ENCODE measurements at regions not wholly inside any gene's neighbourhood (a gene's known extent, or its start where the extent isn't known, plus 50 kb on each side); places are given as distances from the start of the nearest gene placed in this dataset.
"Not testable (repeated sequence)": the region's sequence is repeated elsewhere in the genome, so short reads cannot be mapped to it uniquely, and the experiment has no call there.

DNA sequence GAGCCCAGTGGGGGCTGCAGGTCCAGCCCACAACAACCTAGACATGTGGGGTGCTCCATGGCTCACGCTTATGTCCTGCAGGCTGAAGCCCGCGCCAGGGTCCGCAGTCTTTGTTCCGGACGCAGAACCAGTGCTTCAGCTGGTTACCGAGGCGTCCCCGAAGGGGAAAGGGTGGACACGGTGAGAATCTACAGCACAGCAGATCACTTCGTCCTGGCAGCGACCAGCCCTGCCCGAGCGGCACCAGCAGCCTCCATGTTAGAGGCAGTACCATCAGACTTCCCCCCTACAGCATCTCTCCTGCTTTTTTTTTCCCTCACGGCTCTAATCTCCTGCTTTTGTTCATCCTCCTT lies 1736.4 kb downstream of the TP53TG3F start:
- no peak for DNase-seq (ENCODE audit: low read depth in 2 of 3, low spot score in 1 of 3)

DNA sequence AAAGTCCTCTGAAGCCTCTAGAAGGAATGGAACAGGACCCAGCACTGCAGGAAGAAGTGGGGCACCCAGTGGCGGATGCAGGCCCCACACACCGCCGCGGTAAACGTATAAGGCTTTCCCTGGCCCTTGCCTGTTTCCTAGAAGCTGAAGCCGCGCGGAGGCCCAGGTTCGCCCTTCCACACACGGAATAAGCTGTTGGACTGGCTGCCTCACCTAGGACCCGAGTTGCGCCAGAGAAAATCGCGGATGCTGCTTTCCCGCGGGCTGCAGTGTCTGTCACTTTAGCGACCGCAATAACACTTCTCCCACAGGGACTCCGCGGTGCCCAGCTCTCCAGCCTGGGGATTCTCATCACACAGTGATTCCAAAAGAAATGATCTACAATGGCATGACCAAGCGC lies 1736.9 kb downstream of the TP53TG3F start:
- no peak for DNase-seq (ENCODE audit: low read depth in 2 of 3, low spot score in 1 of 3)

DNA sequence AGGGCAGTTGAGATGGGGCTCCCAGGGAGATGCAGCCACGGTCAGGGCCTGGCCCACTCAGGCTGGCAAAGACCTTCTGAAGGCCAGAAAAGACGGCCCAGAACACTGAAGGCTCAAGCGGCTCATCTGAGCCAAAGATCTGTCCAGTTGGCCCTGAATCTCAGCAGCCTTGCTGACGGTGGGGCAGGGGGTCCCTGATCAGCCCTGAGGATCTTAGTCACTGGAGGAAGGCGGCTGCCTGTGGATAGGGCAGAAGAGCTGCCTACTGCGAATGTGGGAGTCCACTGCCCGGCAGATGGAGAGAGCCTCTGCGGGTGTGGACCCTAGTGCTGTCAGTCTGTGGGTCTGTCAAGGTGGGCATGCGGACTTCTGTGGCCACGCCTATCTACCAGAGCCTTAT lies 1738.2 kb downstream of the TP53TG3F start:
- no peak for DNase-seq (ENCODE audit: low read depth in 2 of 3, low spot score in 1 of 3)

DNA sequence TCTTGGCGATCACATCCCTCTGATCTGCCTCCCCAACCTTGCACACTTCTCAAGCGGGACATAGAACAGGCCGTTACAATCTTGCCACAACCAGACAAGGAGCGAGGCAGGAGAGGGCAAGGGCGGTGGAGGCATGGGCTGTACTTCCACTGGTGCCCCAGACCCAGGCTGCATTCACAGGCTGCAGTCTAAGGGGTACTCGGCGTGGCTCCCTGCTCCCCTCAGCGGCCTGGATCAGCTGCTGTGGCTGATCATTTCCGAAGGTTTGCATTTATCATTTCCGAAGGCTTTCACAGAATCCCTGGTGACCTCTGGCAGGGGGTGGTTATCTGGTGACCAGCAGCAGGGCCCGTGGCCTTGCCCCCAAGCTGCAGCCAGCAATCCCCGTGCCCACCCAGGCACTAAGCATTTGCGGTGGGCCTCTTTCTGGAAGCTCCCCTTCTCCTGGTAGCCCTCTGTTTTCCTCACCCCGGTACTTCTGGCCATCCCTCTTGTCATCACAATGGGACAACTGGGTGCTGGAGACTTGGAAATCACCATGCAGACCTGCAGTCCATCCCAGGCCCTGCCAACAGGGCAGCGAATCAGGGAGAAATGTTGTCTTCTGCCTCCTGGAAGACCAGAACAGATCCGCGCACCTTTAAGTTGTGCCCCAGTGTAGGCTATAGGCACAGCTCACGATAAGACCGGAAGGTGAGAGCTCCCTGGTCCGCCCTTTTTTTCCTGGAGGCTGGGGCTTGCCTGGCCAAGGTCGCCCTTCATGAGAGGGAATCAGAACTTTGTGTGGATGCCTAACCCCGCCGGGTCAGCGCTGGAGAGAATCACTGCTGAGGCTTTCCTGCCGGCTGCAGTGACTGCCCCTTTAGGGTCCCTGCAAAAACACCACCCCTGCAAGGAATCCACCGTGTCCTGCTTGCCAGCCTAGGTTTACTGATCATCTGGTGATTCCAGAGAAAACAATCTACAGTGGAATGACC lies 1739.1 kb downstream of the TP53TG3F start:
- DNase-seq (ENCODE audit: low read depth in 2 of 3, low spot score in 1 of 3), result no peak

DNA sequence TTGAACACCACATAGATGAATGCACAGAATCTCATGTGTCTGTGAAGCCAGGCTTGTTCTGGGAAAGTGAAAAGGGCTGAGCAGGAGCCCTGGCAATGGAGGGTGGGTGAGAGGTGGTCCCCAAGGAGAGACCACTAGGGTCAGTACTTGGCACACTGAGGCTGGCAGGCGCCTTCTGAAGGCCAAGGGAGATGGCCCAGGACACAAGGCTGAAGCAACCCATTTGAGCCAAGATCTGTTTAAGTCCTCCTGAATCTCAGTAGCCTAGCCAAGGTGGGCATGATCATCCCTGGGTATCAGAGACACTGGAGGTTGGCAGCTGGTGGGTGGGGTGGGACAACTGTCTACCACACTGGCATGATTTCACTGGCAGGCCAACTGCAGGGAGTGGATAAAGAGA lies 1741.2 kb downstream of the TP53TG3F start:
- DNase-seq (ENCODE audit: low read depth in 2 of 3, low spot score in 1 of 3), result no peak

DNA sequence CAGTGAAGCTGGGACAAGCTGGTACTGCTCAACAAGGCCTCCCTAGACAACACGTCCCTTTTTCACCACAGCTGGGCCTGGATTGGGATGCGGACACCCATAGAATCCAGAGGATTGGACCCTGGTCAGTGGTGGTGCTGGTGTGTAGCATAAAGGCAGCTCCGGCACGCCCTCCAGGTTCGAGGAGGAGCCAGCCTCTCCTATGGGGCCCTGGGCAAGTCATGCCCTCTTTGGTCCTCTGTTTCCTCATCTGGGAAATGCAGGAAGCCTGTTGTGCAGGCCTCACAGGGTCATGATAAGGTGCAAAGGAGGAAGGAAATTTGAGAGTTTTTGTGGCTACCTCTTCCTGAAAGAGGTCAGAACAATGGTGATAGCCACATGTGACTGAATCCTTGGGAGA lies 1741.7 kb downstream of the TP53TG3F start:
- no peak for DNase-seq (ENCODE audit: low read depth in 2 of 3, low spot score in 1 of 3)

DNA sequence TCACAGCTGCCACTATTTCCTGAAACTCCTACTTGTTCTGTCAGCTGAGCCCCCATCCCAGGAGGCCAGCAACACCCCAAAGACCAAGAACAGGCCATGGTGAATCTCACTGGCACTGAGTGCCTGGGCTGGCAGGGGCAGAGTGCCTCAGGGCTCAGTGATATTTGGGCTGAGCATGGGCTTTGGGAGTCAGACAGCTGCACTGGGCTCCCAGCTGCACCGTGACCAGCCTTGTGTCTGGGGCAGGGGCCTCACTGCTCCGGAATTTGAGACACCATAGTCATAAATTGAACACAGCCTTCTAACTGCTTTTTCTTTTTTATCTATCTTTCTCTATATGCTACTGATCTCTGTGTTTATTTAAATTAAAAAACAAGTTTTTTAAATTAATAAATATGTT lies 1744.2 kb downstream of the TP53TG3F start:
- DNase-seq (ENCODE audit: low read depth in 2 of 3, low spot score in 1 of 3), result no peak

DNA sequence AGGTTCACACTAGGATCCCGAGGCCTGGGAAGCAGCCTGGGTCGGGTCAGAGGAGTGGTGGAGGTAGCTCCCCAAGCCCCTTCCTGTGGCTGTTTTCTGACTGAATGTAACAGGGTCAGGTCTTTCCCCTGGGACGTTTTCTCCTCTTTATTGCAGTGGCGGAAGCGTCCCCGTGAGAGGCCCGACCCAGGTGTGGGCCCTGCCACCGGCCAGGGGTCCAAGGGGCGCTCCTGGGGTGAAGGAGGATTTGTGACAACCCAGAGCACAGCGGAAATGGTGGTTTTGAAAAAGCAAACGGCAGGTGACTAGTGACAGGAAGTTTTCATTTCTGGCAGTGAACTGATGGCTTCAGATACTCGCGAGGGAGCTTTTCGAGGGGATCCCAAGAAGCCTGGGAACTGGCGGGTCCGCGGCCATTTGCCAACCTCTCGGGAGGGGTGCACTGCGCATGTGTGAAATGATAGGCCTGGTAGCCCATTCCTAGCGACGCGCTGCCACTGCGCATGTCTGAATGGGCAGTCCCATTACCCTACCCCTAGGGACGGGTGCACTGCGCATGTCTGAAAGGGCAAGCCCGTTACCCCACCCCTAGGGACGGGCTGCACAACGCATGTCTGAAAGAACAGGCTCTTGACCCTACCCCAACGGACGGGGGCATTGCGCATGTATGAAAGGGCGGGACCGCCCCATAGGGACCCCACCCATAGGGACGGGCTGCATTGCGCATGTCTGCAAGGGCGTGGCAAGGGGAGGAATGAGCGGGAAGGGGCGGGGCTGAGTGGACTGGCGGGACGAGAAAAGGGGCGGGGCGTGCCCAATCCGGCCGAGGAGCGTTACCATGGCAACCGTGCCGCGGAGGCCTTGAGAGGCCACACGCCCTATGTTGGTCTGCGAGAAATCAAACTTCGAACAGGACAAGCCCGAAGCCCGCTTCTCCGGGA lies 1747.9 kb downstream of the TP53TG3F start:
- no peak for DNase-seq (ENCODE audit: low read depth in 2 of 3, low spot score in 1 of 3)

DNA sequence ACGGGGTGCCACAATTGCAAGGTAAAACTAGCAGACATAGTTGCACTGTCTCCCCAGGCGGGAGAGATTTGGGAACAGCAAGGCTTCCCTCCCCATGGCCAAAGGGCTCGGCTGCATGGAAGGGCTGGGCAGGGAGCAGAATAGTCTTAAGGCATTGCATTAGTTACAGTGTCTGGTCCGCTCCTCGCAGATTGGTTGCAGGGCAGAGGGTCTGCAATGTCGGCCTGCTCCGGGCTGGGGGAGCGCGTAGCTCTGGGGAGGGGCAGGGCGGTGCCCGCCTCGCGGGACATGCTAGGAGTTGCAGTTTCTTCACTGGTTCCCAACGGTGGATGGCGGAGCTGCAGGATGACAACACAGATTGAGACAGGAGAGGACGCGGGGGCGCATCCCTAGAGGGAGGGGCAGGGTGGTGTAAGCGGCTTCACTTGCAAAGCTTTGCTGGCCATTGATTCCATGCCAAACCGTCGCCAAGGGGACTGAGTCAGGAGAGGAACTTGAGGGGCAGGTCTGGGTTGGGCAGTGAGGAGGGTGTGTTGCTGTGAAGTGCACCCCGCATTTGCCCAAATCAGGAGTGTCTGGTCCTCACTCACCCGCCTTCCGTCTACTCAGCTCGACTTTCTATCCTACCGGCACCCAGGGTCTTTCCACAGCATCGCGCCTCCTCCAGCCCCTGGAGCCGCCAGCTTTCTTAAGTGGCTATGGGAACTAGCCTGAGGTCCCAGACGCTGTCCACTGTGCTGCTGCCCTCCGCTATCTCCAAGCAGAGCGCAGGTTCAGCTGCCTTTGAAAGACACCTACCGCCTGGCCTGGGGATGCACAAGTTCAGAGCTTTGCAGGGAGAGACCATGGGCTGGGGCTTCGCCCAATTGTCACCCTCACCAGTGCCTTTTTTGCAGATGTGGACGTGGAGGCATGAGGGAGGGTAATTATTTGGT lies 1748.9 kb downstream of the TP53TG3F start:
- DNase-seq (ENCODE audit: low read depth in 2 of 3, low spot score in 1 of 3), result no peak

DNA sequence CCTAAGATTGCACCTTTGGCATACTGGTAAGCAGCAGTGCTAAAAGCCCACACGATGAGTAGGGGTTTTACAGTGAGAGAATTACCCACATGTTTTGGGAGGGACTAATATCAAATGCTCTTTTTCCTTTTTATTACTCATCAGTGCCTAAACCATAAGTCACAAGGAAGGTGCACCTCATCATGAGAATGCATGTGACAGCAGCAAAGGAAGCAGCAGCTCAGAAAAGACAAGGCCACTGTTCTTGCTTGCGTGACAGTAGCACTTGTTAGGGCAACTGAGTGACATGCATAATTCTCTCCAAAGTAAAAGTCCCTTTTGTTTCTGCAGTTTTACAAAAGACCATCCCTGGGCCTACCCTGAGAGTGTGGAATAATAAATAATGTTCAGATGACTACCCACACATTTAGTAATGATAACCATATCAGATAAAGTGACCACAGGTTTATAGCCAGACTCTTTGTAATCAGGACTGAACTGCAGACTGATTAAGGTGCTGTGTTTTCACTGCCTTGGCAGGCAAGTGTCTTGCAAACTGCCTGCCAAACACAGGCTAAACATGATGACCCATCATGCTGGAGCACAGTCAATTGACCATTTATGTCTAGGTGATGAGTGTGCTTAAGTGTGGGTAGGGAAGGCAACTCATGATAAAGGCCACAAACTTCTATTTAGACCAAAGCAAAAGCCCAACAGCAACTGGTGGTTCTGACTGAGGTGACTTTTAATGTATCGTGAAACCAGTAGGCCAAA lies 1751.4 kb downstream of the TP53TG3F start:
- DNase-seq (ENCODE audit: low read depth in 2 of 3, low spot score in 1 of 3), result no peak

DNA sequence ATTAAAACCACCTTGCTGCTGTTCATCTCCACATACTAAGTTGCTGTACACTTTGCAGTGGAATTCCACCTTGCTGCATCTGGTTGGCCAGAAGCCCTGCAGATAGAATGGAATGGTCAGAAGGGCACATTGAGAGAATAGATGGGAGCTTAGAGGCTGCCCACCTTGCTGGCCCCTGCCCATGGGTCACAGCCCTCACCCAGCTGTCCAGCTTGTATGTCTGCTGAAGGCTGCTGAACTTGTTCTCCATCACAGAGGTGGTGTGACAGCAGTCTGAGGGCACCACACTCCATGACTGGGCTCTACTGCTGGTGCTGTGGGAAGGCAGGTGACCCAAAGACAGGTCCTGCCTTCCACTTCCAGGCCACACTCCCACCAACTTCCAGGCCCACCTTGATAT lies 1755.4 kb downstream of the TP53TG3F start:
- DNase-seq (ENCODE audit: low read depth in 2 of 3, low spot score in 1 of 3), result no peak

DNA sequence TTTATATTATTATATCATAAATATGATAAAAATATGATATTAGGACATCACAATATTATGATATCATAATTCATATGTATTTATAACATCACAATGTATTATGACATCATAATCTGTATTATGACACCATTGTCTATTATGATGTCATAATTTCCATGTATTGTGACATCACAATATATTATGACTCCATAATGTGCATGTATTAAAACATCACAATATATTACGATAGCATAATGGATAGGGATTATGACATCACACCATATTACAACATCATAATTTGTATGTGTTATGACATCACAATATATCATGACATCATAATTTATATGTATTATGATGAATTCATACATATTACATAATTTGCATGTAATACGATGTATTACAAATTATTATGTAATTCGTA lies 1755.9 kb downstream of the TP53TG3F start:
- DNase-seq (ENCODE audit: low read depth in 2 of 3, low spot score in 1 of 3), result no peak

DNA sequence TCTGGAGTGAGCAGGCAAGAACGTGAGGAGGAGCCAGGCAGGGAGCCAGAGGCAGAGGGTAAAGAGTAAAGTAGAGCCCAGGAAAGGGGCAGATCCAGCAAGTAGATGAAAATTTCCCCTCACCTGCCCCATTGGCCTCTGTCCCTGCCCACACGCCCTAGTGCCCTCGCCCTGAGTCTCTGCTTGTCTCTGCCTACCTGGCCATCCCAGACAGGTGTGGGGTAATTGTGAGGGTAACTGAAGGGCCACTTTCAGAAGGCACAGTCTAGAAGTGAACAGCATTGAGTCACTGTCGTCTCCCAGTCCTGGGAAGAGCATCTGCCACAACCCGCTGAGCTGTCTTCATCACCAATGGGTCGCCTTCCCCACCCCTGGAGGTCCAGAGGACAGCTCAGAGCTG lies 1756.8 kb downstream of the TP53TG3F start:
- not testable (repeated sequence) for DNase-seq (ENCODE audit: low read depth in 2 of 3, low spot score in 1 of 3)

DNA sequence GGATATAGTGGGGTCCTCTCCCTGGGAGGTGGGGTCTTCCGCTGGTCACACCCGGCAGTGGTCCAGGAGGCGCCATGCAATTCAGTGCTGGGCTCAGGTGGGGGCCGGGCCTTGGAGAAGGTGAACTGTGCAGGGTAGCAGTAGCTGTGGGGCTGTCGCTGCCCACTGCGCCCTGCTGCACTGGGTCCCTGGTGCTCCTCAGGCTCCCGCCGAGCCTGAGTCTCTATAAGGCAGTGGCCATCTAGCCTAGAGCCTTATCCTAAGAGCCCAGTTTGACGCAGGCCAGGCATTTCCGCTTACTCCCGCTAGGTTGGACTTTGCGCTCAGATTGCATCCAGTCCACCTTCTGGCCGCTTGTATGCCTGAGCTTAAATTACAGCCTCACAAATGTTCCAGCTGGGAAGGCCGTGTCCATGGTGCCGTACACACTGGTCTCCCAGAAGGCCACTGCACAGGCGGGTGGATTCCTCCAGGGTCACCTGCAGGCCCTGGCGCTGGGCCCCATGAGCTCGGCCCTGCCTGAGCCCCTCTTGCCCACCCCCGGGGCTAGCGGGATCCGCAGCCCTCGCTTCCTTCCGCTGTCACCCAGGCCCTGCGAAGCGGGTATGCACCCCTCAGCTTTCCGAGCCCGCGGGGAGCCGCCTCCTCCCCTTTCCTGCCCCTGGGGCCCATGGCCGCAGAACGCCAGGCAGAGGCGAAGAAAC lies 1762.2 kb downstream of the TP53TG3F start:
- DNase-seq (ENCODE audit: low read depth in 2 of 3, low spot score in 1 of 3), result no peak

DNA sequence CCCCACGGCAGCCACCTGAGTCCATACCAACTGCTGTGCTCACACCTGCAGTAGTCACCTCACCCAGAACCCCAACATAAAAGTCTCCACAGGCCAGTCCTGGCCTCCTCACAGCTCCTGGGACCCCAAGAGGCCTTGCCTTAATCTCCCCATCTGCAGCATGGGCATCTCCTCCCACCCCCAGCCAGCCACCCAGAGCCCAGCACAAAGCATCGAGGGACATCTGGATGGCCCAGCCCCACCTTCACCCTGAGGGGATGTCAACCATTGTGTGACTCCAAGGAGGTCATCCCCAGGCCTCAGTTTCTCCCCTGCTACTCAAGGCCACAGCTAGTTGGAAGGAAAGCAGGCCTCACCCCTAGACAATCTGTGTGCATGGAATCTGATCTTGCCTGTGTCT lies 1775.3 kb downstream of the TP53TG3F start:
- no peak for DNase-seq (ENCODE audit: low read depth in 2 of 3, low spot score in 1 of 3)

DNA sequence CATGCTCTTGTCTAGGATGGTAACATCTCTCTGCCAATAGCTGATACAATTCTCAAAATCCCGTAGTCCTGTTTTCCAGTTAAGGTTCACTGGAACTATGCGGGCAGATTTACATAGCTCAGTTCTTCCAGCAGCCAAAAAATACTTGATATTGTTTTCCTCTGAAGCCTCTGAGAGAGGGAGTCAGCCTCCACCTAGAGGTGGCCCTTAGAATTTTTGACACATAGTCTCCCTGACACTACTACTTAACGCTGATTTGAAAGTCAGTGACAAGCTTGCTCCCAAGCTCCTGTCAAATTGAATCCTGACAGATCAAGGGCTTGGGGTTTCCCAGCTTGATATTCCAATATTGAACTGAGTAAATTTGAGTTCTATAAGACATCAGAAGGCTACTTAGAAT lies 1780.1 kb downstream of the TP53TG3F start:
- DNase-seq (ENCODE audit: low read depth in 2 of 3, low spot score in 1 of 3), result no peak

DNA sequence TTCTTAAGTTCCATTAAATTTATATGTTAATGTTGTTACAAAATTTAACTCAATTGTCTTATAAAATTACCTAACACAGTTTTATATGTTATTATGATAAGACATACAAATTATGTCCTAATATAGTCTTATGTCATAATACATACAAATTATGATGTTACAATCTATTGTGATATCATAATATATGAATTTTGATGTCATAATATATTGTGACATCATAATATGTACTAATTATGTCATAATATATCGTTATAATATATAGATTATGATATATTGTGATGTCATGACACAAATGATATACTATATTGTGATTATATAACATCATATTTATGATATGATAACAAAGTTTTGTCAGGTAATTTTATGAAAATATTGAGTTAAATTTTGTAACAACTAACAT lies 1789.6 kb downstream of the TP53TG3F start:
- no peak for DNase-seq (ENCODE audit: low read depth in 2 of 3, low spot score in 1 of 3)

DNA sequence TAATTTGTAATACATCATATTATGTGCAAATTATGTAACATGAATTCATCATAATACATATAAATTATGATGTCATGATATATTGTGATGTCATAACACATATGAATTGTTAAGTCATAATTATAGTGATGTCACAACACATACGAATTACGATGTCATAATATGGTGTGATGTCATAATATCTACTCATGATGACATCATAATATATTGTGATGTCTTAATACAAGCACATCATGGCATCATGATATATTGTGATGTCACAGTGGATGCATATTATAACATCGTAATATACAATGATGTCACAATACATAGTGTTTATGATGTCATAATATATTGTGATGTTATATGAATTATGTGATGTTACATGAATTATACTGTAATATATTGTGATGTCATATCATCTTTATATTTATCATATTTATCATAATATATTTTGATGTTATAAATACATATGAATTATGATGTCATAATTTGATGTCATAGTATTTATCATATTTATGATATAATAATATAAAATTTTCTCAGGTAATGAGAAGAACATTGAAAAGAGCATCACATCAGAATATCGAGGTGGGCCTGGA lies 1793.0 kb downstream of the TP53TG3F start:
- no peak for DNase-seq (ENCODE audit: low read depth in 2 of 3, low spot score in 1 of 3)

DNA sequence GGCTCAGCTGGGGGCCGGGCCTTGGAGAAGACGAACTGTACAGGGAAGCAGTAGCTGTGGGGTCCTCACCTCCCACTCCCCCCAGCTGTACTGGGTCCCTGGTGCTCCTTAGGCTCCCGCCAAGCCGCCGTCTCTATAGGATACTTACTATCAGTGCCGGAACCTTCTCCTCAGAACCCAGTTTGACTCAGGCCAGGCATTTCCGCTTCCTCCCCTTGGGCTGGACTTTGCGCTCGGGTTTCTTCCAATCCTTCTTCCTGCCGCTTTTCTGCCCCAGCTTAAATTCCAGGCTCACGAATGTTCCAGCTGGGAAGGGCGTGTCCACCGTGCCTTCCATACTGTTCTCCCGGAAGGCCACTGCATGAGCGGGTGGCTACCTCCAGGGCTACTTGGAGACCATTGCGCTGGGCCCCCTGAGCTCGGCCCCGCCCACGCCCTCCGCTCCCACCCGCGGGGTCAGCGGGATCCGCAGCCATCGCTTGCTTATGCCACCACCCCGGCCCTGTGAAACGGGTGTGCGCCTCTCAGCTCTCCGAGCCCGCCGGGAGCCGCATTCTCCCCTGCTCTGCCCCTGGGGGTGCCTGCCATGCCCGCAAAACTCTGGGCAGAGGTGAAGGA lies 1795.9 kb downstream of the TP53TG3F start:
- no peak for DNase-seq (ENCODE audit: low read depth in 2 of 3, low spot score in 1 of 3)

Data from stimulated activated CD4-positive, alpha-beta T cell treated with anti-CD3 and anti-CD28 coated beads, Interleukin-12 subunit alpha, Interleukin-12 subunit beta, amount 100 ng/mL, for 48 hours (primary cell).